K562 (cell line): ENCODE measurements at regions not wholly inside any gene's neighbourhood (a gene's known extent, or its start where the extent isn't known, plus 50 kb on each side); places are given as distances from the start of the nearest gene placed in this dataset.

Experiments used
- ATAC-seq: fragments of 200-7000 bp; cut with Tn5 transposase; 3 replicates; pipeline ENCODE4 v1.9.1; 2020; ENCODE audit warnings: moderate library complexity
- BruUV-seq: library from RNA; stranded (reverse); fragments of 400-500 nt; replicated peaks from 2 replicates; lab custom pipeline; 2021; lab: Mats Ljungman, UMichigan
- CTCF ChIA-PET: fragments of 300-600 bp; formaldehyde crosslinking; extraction: SDS; loops from one replicate; lab custom pipeline; 2021; ENCODE audit warnings: low intra/inter-chr PET ratio; lab: Yijun Ruan, JAX
- POLR2A ChIA-PET: fragments of 300-600, 350-650 bp; sonication (Branson Sonifier 250); formaldehyde crosslinking; extraction: SDS; loops from one replicate; lab custom pipeline; 2021; ENCODE audit warnings: antibody characterized with exemption, inconsistent platforms; lab: Yijun Ruan, JAX
- DNase-seq, 4 experiments: peaks; one replicate each; pipeline versions ENCODE4 v3.0.0 to v3.0.0-alpha.2; 2011 to 2018; ENCODE audit warnings: low spot score in 3 of 4, mixed read lengths in 3 of 4; ENCODE audit errors: extremely low read depth in 1 of 4
- FAIRE-seq: peaks from 2 replicates; lab custom pipeline; 2011; peaks lifted over from hg19 to GRCh38; lab: Jason Lieb, UNC
- H2AFZ ChIP-seq: 2 replicates; pipeline ENCODE4 v1.6.0; 2011; ENCODE audit warnings: low read depth, low read length, control low read depth, inconsistent platforms
- H3K27ac ChIP-seq: fragments of 200-600 bp; 3 replicates; pipeline ENCODE4 v1.8.0; 2011; ENCODE audit warnings: low read depth, mild to moderate bottlenecking, control low read depth, inconsistent platforms, low read length, moderate library complexity, mixed read lengths; ENCODE audit errors: extremely low read depth
- H3K27me3 ChIP-seq, 2 experiments: fragments of 300-600 bp in 1 of 2; 2 replicates in 1 of 2; 3 replicates in 1 of 2; pipeline versions ENCODE4 v1.6.0 to v1.8.0; 2011; ENCODE audit warnings: inconsistent platforms in 2 of 2, low read length in 2 of 2, mild to moderate bottlenecking in 1 of 2, mixed read lengths in 1 of 2, moderate library complexity in 1 of 2; ENCODE audit not compliant: control insufficient read depth in 2 of 2, insufficient read depth in 2 of 2
- H3K36me3 ChIP-seq: fragments of 300-600 bp; 3 replicates; pipeline ENCODE4 v1.8.0; 2011; ENCODE audit warnings: mild to moderate bottlenecking, low read length, inconsistent platforms; ENCODE audit not compliant: control insufficient read depth, insufficient read depth
- H3K4me1 ChIP-seq, 2 experiments: fragments of 200-600 bp in 1 of 2; replicated peaks in 1 of 2; 2 replicates in 1 of 2; 3 replicates in 1 of 2; pipeline versions ENCODE4 v1.5.1 to v1.8.0; 2011; ENCODE audit warnings: inconsistent platforms in 2 of 2, low read length in 2 of 2, mild to moderate bottlenecking in 1 of 2, mixed read lengths in 1 of 2, moderate library complexity in 1 of 2; ENCODE audit not compliant: control insufficient read depth in 2 of 2, insufficient read depth in 2 of 2
- H3K4me2 ChIP-seq: 2 replicates; pipeline ENCODE4 v1.6.1; 2011; ENCODE audit warnings: low read length, control low read depth, inconsistent platforms, mixed read lengths; ENCODE audit not compliant: insufficient read depth
- H3K4me3 ChIP-seq: fragments of 200-600 bp; sonication (generic), shearing (Covaris generic); 2 replicates; pipeline ENCODE4 v1.5.1; 2016; ENCODE audit warnings: control low read depth, inconsistent platforms
- H3K79me2 ChIP-seq: fragments of 200-600 bp; 3 replicates; pipeline ENCODE4 v1.8.0; 2011; ENCODE audit warnings: low read length, inconsistent platforms; ENCODE audit not compliant: control insufficient read depth, insufficient read depth
- H3K9ac ChIP-seq, 2 experiments: 2 replicates each; pipeline versions ENCODE4 v1.6.0 to v1.6.1; 2011; ENCODE audit warnings: low read depth in 2 of 2, low read length in 2 of 2, control low read depth in 1 of 2, inconsistent platforms in 1 of 2, mild to moderate bottlenecking in 1 of 2, mixed read lengths in 1 of 2; ENCODE audit not compliant: insufficient read depth in 1 of 2
- H3K9me1 ChIP-seq: one replicate; pipeline ENCODE4 v1.6.0; 2011; ENCODE audit warnings: inconsistent platforms, mild to moderate bottlenecking, low read length, moderate library complexity; ENCODE audit not compliant: control insufficient read depth, insufficient read depth
- H3K9me3 ChIP-seq: replicated peaks from 2 replicates; pipeline ENCODE4 v1.5.1; 2011; ENCODE audit warnings: low read depth, low read length, inconsistent platforms; ENCODE audit not compliant: control insufficient read depth, insufficient read depth
- H4K20me1 ChIP-seq: replicated peaks from 2 replicates; pipeline ENCODE4 v1.6.1; 2011; ENCODE audit warnings: low read length, inconsistent platforms, mixed read lengths; ENCODE audit not compliant: control insufficient read depth, insufficient read depth
- CBX5 ChIP-seq: IDR thresholded peaks from 2 replicates; pipeline ENCODE4 v1.6.1; 2014; ENCODE audit warnings: low read depth, borderline replicate concordance
- EZH2 ChIP-seq: IDR thresholded peaks from 2 replicates; pipeline ENCODE4 v1.6.1; 2012; ENCODE audit warnings: low read depth, mild to moderate bottlenecking, inconsistent platforms, low read length, borderline replicate concordance
- MAZ ChIP-seq, 2 experiments: fragments of 450-650 bp in 1 of 2; sonication (generic) in 1 of 2; formaldehyde crosslinking; IDR thresholded peaks in 1 of 2; conservative IDR thresholded peaks in 1 of 2; 2 replicates each; pipeline versions ENCODE4 v1.4.0 to v1.5.0; 2020; ENCODE audit warnings: mild to moderate bottlenecking in 1 of 2, missing genetic modification reagents in 1 of 2
- SIRT6 ChIP-seq: IDR thresholded peaks from one replicate; pipeline ENCODE4 v1.6.1; 2012; ENCODE audit warnings: low read depth, mild to moderate bottlenecking, control low read depth, inconsistent platforms, low read length, moderate library complexity
- SMARCA5 ChIP-seq: fragments of 450-650 bp; IDR thresholded peaks from 2 replicates; pipeline ENCODE4 v1.6.1; 2016
- ZNF3 ChIP-seq: fragments of 250-450 bp; sonication (Bioruptor Pico); IDR thresholded peaks from 2 replicates; pipeline ENCODE4 v1.5.0; 2021; ENCODE audit warnings: mild to moderate bottlenecking, moderate library complexity
- ZNF77 ChIP-seq: fragments of 250-450 bp; sonication (Bioruptor Pico); IDR thresholded peaks from 2 replicates; pipeline ENCODE4 v1.5.0; 2020
- WGBS: fragments of 100-300 bp; shearing (Covaris generic); methylation state at CpG from one replicate; pipeline ENCODE4 v1.1.6; 2016; ENCODE audit warnings: low coverage, mixed read lengths; ENCODE audit not compliant: insufficient coverage; ENCODE audit errors: missing lambda C conversion rate; 5-methylcytosine and 5-hydroxymethylcytosine counted together
- in situ Hi-C: fragments of 300-500 bp; cut with MboI; formaldehyde crosslinking; loops from 4 replicates; pipeline ENCODE4 v1.15.0; 2018; ENCODE audit warnings: inconsistent platforms, mixed read lengths
- intact Hi-C: fragments of 100-400 bp; cut with micrococcal nuclease; formaldehyde crosslinking; loops from 2 replicates; pipeline ENCODE4 v1.14.2; 2022
- TF ChIP-seq, protein P1 (sequence below), 3 experiments: fragments of 200-800 bp in 1 of 3; sonication (Bioruptor generic) in 1 of 3; sonication (generic) in 1 of 3; formaldehyde crosslinking in 1 of 3; IDR thresholded peaks; 2 replicates each; pipeline versions ENCODE4 v1.6.1 to v1.8.0; 2016 to 2022; ENCODE audit warnings: mild to moderate bottlenecking in 2 of 3, missing compliant biosample characterization in 2 of 3, missing genetic modification characterization in 2 of 3, missing genetic modification reagents in 1 of 3
- TF ChIP-seq, protein P2 (sequence below): fragments of 250-450 bp; sonication (Bioruptor Pico); IDR thresholded peaks from 2 replicates; pipeline ENCODE4 v1.5.0; 2020; ENCODE audit warnings: mild to moderate bottlenecking, borderline replicate concordance
- TF ChIP-seq, protein P3 (sequence below): sonication (generic); formaldehyde crosslinking; IDR thresholded peaks from 2 replicates; pipeline ENCODE4 v1.8.1; 2023; ENCODE audit warnings: missing genetic modification reagents, mild to moderate bottlenecking, borderline replicate concordance
- TF ChIP-seq, protein P4 (sequence below), 2 experiments: fragments of 450-650 bp; conservative IDR thresholded peaks; 2 replicates each; pipeline ENCODE4 v1.6.1; 2017; ENCODE audit warnings: mild to moderate bottlenecking in 2 of 2, moderate library complexity in 2 of 2

DNA sequence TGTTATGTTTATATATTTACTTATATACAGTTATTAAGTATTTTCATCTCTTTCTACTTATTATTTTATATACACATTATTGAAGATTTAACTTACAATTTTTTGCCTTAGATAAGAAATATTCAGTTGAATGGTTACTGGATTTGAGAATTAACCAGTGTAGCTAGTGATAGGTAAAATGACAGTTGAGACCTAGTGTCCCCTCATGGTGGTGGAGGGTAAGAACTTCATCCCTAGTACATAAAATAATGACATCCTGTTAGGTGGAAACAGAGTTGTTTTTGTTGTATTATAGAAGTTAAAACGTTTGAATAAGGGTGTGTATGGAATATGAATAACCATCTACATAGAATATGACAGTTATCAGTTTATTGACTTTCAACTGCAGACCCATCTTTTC is 1152.4 kb upstream of the ALCAM start:
- in situ Hi-C loops (no loop called here), intact Hi-C loops (no loop called here)
- Histone ChIP-seq H3K27me3 (no peaks in the 10 kb centered on the region), H2AFZ (no peak overlapping the region), H4K20me1 (no peaks in the 10 kb centered on the region), H3K4me2 (no peak overlapping the region), H3K4me1 (no peaks in the 10 kb centered on the region), H3K4me3 (no peak overlapping the region), H3K27ac (no peak overlapping the region), H3K9me1 (no peaks in the 10 kb centered on the region), H3K9me3 (no peaks in the 10 kb centered on the region), H3K9ac (no peak overlapping the region), H3K79me2 (no peaks in the 10 kb centered on the region), H3K36me3 (no peaks in the 10 kb centered on the region)
- 0% methylated on average over 1 of the region's 1 CpG for WGBS
- POLR2A ChIA-PET = no interaction called here
- CTCF ChIA-PET = no interaction called here
- no peak for FAIRE-seq
- no peak for DNase-seq
- BruUV-seq = no TSS peak
- ATAC-seq = no peak
- TF ChIP-seq, protein P1, sequence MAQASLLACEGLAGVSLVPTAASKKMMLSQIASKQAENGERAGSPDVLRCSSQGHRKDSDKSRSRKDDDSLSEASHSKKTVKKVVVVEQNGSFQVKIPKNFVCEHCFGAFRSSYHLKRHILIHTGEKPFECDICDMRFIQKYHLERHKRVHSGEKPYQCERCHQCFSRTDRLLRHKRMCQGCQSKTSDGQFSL (CRISPR knock-in tag; IDR thresholded peaks at IDR 0.05) = no peak
- TF ChIP-seq, protein P1 (tag; IDR thresholded peaks at IDR 0.05) = no peak
- TF ChIP-seq ZNF3 (CRISPR knock-in tag) (no peak), MAZ (CRISPR knock-in tag; conservative IDR thresholded peaks at IDR 0.05 in 1 of 2, IDR thresholded peaks at IDR 0.05 in 1 of 2) (no peak), SIRT6 (no peak), EZH2 (no peak), CBX5 (no peak), ZNF77 (CRISPR knock-in tag) (no peak), SMARCA5 (no peak)
- TF ChIP-seq, protein P2, sequence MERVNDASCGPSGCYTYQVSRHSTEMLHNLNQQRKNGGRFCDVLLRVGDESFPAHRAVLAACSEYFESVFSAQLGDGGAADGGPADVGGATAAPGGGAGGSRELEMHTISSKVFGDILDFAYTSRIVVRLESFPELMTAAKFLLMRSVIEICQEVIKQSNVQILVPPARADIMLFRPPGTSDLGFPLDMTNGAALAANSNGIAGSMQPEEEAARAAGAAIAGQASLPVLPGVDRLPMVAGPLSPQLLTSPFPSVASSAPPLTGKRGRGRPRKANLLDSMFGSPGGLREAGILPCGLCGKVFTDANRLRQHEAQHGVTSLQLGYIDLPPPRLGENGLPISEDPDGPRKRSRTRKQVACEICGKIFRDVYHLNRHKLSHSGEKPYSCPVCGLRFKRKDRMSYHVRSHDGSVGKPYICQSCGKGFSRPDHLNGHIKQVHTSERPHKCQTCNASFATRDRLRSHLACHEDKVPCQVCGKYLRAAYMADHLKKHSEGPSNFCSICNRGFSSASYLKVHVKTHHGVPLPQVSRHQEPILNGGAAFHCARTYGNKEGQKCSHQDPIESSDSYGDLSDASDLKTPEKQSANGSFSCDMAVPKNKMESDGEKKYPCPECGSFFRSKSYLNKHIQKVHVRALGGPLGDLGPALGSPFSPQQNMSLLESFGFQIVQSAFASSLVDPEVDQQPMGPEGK (CRISPR knock-in tag) = no peak
- TF ChIP-seq, protein P3, sequence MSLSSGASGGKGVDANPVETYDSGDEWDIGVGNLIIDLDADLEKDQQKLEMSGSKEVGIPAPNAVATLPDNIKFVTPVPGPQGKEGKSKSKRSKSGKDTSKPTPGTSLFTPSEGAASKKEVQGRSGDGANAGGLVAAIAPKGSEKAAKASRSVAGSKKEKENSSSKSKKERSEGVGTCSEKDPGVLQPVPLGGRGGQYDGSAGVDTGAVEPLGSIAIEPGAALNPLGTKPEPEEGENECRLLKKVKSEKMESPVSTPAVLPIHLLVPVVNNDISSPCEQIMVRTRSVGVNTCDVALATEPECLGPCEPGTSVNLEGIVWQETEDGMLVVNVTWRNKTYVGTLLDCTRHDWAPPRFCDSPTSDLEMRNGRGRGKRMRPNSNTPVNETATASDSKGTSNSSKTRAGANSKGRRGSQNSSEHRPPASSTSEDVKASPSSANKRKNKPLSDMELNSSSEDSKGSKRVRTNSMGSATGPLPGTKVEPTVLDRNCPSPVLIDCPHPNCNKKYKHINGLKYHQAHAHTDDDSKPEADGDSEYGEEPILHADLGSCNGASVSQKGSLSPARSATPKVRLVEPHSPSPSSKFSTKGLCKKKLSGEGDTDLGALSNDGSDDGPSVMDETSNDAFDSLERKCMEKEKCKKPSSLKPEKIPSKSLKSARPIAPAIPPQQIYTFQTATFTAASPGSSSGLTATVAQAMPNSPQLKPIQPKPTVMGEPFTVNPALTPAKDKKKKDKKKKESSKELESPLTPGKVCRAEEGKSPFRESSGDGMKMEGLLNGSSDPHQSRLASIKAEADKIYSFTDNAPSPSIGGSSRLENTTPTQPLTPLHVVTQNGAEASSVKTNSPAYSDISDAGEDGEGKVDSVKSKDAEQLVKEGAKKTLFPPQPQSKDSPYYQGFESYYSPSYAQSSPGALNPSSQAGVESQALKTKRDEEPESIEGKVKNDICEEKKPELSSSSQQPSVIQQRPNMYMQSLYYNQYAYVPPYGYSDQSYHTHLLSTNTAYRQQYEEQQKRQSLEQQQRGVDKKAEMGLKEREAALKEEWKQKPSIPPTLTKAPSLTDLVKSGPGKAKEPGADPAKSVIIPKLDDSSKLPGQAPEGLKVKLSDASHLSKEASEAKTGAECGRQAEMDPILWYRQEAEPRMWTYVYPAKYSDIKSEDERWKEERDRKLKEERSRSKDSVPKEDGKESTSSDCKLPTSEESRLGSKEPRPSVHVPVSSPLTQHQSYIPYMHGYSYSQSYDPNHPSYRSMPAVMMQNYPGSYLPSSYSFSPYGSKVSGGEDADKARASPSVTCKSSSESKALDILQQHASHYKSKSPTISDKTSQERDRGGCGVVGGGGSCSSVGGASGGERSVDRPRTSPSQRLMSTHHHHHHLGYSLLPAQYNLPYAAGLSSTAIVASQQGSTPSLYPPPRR (CRISPR knock-in tag) = no peak
- TF ChIP-seq, protein P4, sequence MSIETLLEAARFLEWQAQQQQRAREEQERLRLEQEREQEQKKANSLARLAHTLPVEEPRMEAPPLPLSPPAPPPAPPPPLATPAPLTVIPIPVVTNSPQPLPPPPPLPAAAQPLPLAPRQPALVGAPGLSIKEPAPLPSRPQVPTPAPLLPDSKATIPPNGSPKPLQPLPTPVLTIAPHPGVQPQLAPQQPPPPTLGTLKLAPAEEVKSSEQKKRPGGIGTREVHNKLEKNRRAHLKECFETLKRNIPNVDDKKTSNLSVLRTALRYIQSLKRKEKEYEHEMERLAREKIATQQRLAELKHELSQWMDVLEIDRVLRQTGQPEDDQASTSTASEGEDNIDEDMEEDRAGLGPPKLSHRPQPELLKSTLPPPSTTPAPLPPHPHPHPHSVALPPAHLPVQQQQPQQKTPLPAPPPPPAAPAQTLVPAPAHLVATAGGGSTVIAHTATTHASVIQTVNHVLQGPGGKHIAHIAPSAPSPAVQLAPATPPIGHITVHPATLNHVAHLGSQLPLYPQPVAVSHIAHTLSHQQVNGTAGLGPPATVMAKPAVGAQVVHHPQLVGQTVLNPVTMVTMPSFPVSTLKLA (conservative IDR thresholded peaks at IDR 0.05) = no peak
